ENCODE measurements at regions not wholly inside any gene's neighbourhood (a gene's known extent, or its start where the extent isn't known, plus 50 kb on each side); places are given as distances from the start of the nearest gene placed in this dataset.

GRCh38 chr4:111985426-111985825 lies 159.8 kb upstream of the FAM241A start:
- DNase-seq (ENCODE audit: extremely low spot score), result no peak
- ChIA-PET POLR2A (no interaction called here), CTCF (interaction anchor here (0.6 kb wide), 1 partner anchor 529 kb away, joined by 5 read pairs; no protein-coding TSS in a partner anchor)
- TF ChIP-seq BHLHE40 (IDR thresholded peaks at IDR 0.05; ENCODE audit: borderline replicate concordance) (no peak), L3MBTL2 (conservative IDR thresholded peaks at IDR 0.05) (no peak)

- no peak for DNase-seq (ENCODE audit: extremely low spot score)
- ChIA-PET POLR2A (no interaction called here), CTCF (interaction anchor here (0.7 kb wide), 1 partner anchor 187 kb away, joined by 3 read pairs; no protein-coding TSS in a partner anchor)
- TF ChIP-seq SUZ12 (IDR thresholded peaks at IDR 0.05) (no peak), LEF1 (IDR thresholded peaks at IDR 0.05; ENCODE audit: borderline replicate concordance) (no peak), TARDBP (IDR thresholded peaks at IDR 0.05) (no peak), SP1 (IDR thresholded peaks at IDR 0.05) (no peak), FOXM1 (IDR thresholded peaks at IDR 0.05; ENCODE audit: borderline replicate concordance) (no peak), CTBP1 (IDR thresholded peaks at IDR 0.05; ENCODE audit: borderline replicate concordance) (no peak), ARNT (IDR thresholded peaks at IDR 0.05) (no peak), L3MBTL2 (conservative IDR thresholded peaks at IDR 0.05) (no peak)
Measured at GRCh38 chr4:111986095-111986494, 159.2 kb upstream of the FAM241A start.

GRCh38 chr4:111988514-111988913 lies 156.7 kb upstream of the FAM241A start:
- TF ChIP-seq FOXA1 (IDR thresholded peaks at IDR 0.05) (no peak), LEF1 (IDR thresholded peaks at IDR 0.05; ENCODE audit: borderline replicate concordance) (no peak), ELF4 (IDR thresholded peaks at IDR 0.05) (no peak), SUZ12 (IDR thresholded peaks at IDR 0.05) (no peak), ARNT (IDR thresholded peaks at IDR 0.05) (no peak)
- TF ChIP-seq, protein P1, sequence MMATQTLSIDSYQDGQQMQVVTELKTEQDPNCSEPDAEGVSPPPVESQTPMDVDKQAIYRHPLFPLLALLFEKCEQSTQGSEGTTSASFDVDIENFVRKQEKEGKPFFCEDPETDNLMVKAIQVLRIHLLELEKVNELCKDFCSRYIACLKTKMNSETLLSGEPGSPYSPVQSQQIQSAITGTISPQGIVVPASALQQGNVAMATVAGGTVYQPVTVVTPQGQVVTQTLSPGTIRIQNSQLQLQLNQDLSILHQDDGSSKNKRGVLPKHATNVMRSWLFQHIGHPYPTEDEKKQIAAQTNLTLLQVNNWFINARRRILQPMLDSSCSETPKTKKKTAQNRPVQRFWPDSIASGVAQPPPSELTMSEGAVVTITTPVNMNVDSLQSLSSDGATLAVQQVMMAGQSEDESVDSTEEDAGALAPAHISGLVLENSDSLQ (IDR thresholded peaks at IDR 0.05), result no peak
- CTCF ChIA-PET, result no interaction called here
- POLR2A ChIA-PET, result no interaction called here
- DNase-seq (ENCODE audit: extremely low spot score), result no peak

- no peak for TF ChIP-seq CTBP1 (IDR thresholded peaks at IDR 0.05; ENCODE audit: borderline replicate concordance)
- TF ChIP-seq FOXK2 (IDR thresholded peaks at IDR 0.05), result no peak
- TF ChIP-seq ARNT (IDR thresholded peaks at IDR 0.05), result no peak
- TF ChIP-seq HDGF (IDR thresholded peaks at IDR 0.05; ENCODE audit: borderline replicate concordance), result no peak
- no peak for TF ChIP-seq TARDBP (IDR thresholded peaks at IDR 0.05)
- no peak for TF ChIP-seq SP1 (IDR thresholded peaks at IDR 0.05)
- TF ChIP-seq LEF1 (IDR thresholded peaks at IDR 0.05; ENCODE audit: borderline replicate concordance), result no peak
- TF ChIP-seq FOXM1 (IDR thresholded peaks at IDR 0.05; ENCODE audit: borderline replicate concordance), result no peak
- TF ChIP-seq ZNF384 (IDR thresholded peaks at IDR 0.05), result no peak
- ChIA-PET POLR2A (no interaction called here), CTCF (interaction anchor here (0.5 kb wide), 1 partner anchor 236 kb away, joined by 3 read pairs; no protein-coding TSS in a partner anchor)
- DNase-seq (ENCODE audit: extremely low spot score), result no peak
Measured at GRCh38 chr4:111989817-111990216, 155.4 kb upstream of the FAM241A start.

DNA sequence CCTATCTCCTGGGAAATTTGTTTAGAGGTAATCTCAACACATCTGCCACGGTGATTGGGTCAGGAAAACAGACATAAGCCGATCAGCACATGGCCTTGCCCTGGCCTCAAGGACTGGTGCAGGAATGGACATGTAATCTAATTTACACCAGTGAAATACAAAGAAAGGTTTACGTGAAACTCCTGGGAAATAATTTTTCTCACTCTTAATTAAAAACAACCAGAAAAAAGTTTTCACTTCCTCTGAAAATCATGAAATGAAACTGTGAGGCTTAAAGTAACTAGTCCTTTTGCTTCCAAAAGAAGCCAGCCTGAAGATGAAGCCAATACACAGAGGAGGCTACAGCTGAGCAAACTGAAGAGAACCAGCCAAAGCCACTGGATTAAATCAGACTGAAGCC lies 154.1 kb upstream of the FAM241A start:
- TF ChIP-seq SP1 (IDR thresholded peaks at IDR 0.05) (no peak), TARDBP (IDR thresholded peaks at IDR 0.05) (no peak), BHLHE40 (IDR thresholded peaks at IDR 0.05; ENCODE audit: borderline replicate concordance) (no peak), ELF4 (IDR thresholded peaks at IDR 0.05) (no peak), LEF1 (IDR thresholded peaks at IDR 0.05; ENCODE audit: borderline replicate concordance) (no peak), L3MBTL2 (conservative IDR thresholded peaks at IDR 0.05) (no peak), ZNF384 (IDR thresholded peaks at IDR 0.05) (no peak), FOXK2 (IDR thresholded peaks at IDR 0.05) (no peak), FOXA1 (IDR thresholded peaks at IDR 0.05) (no peak), CTBP1 (IDR thresholded peaks at IDR 0.05; ENCODE audit: borderline replicate concordance) (no peak), ARNT (IDR thresholded peaks at IDR 0.05) (no peak), HDGF (IDR thresholded peaks at IDR 0.05; ENCODE audit: borderline replicate concordance) (no peak), SUZ12 (IDR thresholded peaks at IDR 0.05) (no peak), FOXM1 (IDR thresholded peaks at IDR 0.05; ENCODE audit: borderline replicate concordance) (no peak), NFRKB (IDR thresholded peaks at IDR 0.05) (no peak)
- TF ChIP-seq, protein P1 (IDR thresholded peaks at IDR 0.05), result no peak
- DNase-seq (ENCODE audit: extremely low spot score), result no peak
- ChIA-PET POLR2A (no interaction called here), CTCF (interaction anchor here (0.9 to 1.4 kb wide), 2 partner anchors 14 to 16 kb away, joined by 3 read pairs; no protein-coding TSS in a partner anchor)

DNA sequence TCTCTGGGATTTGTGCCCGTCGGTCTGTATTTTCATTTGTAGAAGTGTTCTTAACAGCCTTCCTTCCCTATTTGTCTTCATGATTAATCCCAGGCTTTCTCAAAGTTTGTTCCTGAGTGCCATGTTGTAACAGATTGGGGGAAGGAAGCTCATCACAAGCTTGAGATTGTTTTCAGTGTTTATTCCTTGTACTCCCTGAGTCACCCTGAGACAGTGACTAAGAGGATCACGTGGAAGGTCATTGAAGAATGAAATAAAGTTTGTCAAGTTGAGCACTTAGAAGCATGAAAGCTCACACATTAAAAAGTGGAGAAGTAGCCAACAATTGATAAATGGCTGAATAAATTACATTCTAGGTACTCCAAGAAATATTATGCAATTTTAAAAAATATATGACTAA lies 153.5 kb upstream of the FAM241A start:
- ChIA-PET CTCF (interaction anchor here (0.6 to 1.4 kb wide), 3 partner anchors 14 to 1452 kb away, joined by 3 read pairs; no protein-coding TSS in a partner anchor), POLR2A (no interaction called here)
- TF ChIP-seq, protein P1 (IDR thresholded peaks at IDR 0.05), result 0 out of 2 replicates have a peak, but pooled peaks have one; percentile 2
- TF ChIP-seq L3MBTL2 (conservative IDR thresholded peaks at IDR 0.05) (no peak), NFRKB (IDR thresholded peaks at IDR 0.05) (no peak)
- DNase-seq (ENCODE audit: extremely low spot score), result no peak

Measured in HEK293T (cell line).